ENCODE measurements at regions not wholly inside any gene's neighbourhood (a gene's known extent, or its start where the extent isn't known, plus 50 kb on each side); places are given as distances from the start of the nearest gene placed in this dataset.
"Not testable (repeated sequence)": the region's sequence is repeated elsewhere in the genome, so short reads cannot be mapped to it uniquely, and the experiment has no call there.

DNA sequence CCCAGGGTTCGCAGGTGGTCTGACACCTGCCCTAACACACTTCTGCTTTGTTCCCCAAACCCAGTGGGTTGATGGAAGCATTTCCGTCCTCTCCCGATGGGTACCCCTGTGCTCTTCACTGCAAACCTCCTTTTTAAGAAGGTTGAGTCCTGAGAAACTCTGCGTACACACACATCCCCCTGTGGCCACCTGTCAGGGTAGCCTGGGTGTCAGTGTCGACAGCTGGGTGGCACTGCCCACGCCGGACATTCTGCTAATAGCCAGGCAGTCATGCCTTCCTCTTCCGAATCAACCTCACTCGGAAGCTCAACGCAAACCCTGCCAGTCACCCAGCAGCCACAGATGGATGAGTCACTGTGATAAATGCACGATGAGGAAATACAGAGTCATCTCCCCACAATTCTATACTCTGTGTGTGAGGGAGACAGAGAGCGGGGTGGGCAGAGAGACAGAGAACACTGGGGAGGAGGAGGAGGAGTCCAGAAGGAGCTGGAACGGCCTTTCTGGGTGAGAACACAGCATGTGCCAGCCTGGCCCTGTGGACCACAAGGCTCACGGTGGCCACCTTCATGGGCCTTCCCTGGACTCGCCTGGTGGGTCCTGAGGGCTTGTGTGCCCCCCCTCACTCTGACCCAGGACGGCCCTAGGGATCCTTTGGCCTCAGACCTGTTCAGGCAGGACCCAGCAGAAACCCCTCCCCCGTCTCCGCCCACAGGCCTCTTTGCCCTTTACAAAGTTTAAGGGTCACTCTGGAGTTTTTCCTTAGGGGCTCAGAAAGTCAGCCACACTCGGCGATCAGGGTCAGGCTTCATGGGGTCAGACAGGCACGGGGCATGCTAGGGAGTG lies 4477.7 kb upstream of the TPTE start:
- DNase-seq (ENCODE audit: low read depth in 1 of 2, low spot score in 2 of 2); H2AFZ ChIP-seq (ENCODE audit: low read length); H3K4me1 ChIP-seq (replicated peaks in 1 of 4; ENCODE audit: control insufficient read depth in 3 of 4, insufficient read depth in 4 of 4, low read length in 3 of 4); H3K18ac ChIP-seq (ENCODE audit: extremely low read depth, low read length); H3K9me3 ChIP-seq (ENCODE audit: insufficient read depth in 2 of 2, low read depth in 1 of 2, low read length in 1 of 2); FAIRE-seq; H3K4ac ChIP-seq (replicated peaks; ENCODE audit: insufficient read length, low read depth, low read length); H3K79me1 ChIP-seq (ENCODE audit: low read depth, low read length); H2BK20ac ChIP-seq (ENCODE audit: low read length); POLR2A ChIA-PET (ENCODE audit: partially characterized antibody); CTCF ChIA-PET (ENCODE audit: partially characterized antibody); H3K56ac ChIP-seq (replicated peaks; ENCODE audit: insufficient read length, low read depth, low read length); H2BK15ac ChIP-seq (ENCODE audit: low read length); H2AK5ac ChIP-seq (ENCODE audit: low read depth, low read length); H3K79me2 ChIP-seq (ENCODE audit: control insufficient read depth in 1 of 2, insufficient read depth in 2 of 2, low read length in 2 of 2); H2BK120ac ChIP-seq (replicated peaks; ENCODE audit: low read depth, low read length); H3K9ac ChIP-seq (replicated peaks in 1 of 4; ENCODE audit: extremely low read depth in 1 of 4, low read depth in 3 of 4, low read length in 3 of 4); H3K27me3 ChIP-seq (replicated peaks in 1 of 4; ENCODE audit: control insufficient read depth in 3 of 4, extremely low read depth in 1 of 4, insufficient read depth in 3 of 4, low read length in 3 of 4); H3K36me3 ChIP-seq (ENCODE audit: control insufficient read depth in 2 of 4, insufficient read depth in 4 of 4, low read length in 3 of 4); H4K5ac ChIP-seq (ENCODE audit: insufficient read length, low read depth, low read length); H3K27ac ChIP-seq (ENCODE audit: low read depth, low read length); H2BK12ac ChIP-seq (ENCODE audit: low read depth, low read length); H2BK5ac ChIP-seq (ENCODE audit: low read depth, low read length); H3K14ac ChIP-seq (ENCODE audit: insufficient read length); H4K8ac ChIP-seq (ENCODE audit: extremely low read depth, insufficient read depth, low read length); H3K23me2 ChIP-seq (ENCODE audit: low read depth, low read length); H3K23ac ChIP-seq (ENCODE audit: insufficient read length); H4K20me1 ChIP-seq (replicated peaks in 1 of 2; ENCODE audit: control insufficient read depth in 1 of 2, insufficient read depth in 2 of 2, low read length in 2 of 2); H3K4me2 ChIP-seq (ENCODE audit: insufficient read depth in 1 of 2, low read depth in 2 of 2, low read length in 2 of 2); H4K91ac ChIP-seq (replicated peaks; ENCODE audit: insufficient read length, low read length); H3K4me3 ChIP-seq (ENCODE audit: extremely low read depth in 1 of 4, insufficient read depth in 2 of 4, low read depth in 3 of 4, low read length in 4 of 4): not testable (repeated sequence)
- WGBS, 2 experiments (ENCODE audit: extremely low coverage in 1 of 2, insufficient coverage in 1 of 2, insufficient read length in 1 of 2, insufficient replicate concordance in 2 of 2, low coverage in 1 of 2, low lambda C conversion rate in 2 of 2, missing lambda C conversion rate in 1 of 2) = no CpG with 5 or more reads among the region's 21 CpGs

GRCh38 chr21:6044695-6045094 lies 4476.7 kb upstream of the TPTE start:
- FAIRE-seq; H3K27me3 ChIP-seq (replicated peaks in 1 of 4; ENCODE audit: control insufficient read depth in 3 of 4, extremely low read depth in 1 of 4, insufficient read depth in 3 of 4, low read length in 3 of 4); H4K20me1 ChIP-seq (replicated peaks in 1 of 2; ENCODE audit: control insufficient read depth in 1 of 2, insufficient read depth in 2 of 2, low read length in 2 of 2); H2BK15ac ChIP-seq (ENCODE audit: low read length); H3K9me3 ChIP-seq (ENCODE audit: insufficient read depth in 2 of 2, low read depth in 1 of 2, low read length in 1 of 2); H2AFZ ChIP-seq (ENCODE audit: low read length); H3K23ac ChIP-seq (ENCODE audit: insufficient read length); DNase-seq (ENCODE audit: low read depth in 1 of 2, low spot score in 2 of 2); H3K23me2 ChIP-seq (ENCODE audit: low read depth, low read length); H2BK20ac ChIP-seq (ENCODE audit: low read length); H3K9ac ChIP-seq (replicated peaks in 1 of 4; ENCODE audit: extremely low read depth in 1 of 4, low read depth in 3 of 4, low read length in 3 of 4); H3K4me1 ChIP-seq (replicated peaks in 1 of 4; ENCODE audit: control insufficient read depth in 3 of 4, insufficient read depth in 4 of 4, low read length in 3 of 4); H2BK120ac ChIP-seq (replicated peaks; ENCODE audit: low read depth, low read length); H3K4ac ChIP-seq (replicated peaks; ENCODE audit: insufficient read length, low read depth, low read length); H2BK12ac ChIP-seq (ENCODE audit: low read depth, low read length); H3K79me1 ChIP-seq (ENCODE audit: low read depth, low read length); H3K4me2 ChIP-seq (ENCODE audit: insufficient read depth in 1 of 2, low read depth in 2 of 2, low read length in 2 of 2); H4K91ac ChIP-seq (replicated peaks; ENCODE audit: insufficient read length, low read length); H3K27ac ChIP-seq (ENCODE audit: low read depth, low read length); H4K5ac ChIP-seq (ENCODE audit: insufficient read length, low read depth, low read length); H3K36me3 ChIP-seq (ENCODE audit: control insufficient read depth in 2 of 4, insufficient read depth in 4 of 4, low read length in 3 of 4); H3K18ac ChIP-seq (ENCODE audit: extremely low read depth, low read length); H3K56ac ChIP-seq (replicated peaks; ENCODE audit: insufficient read length, low read depth, low read length); CTCF ChIA-PET (ENCODE audit: partially characterized antibody); H3K79me2 ChIP-seq (ENCODE audit: control insufficient read depth in 1 of 2, insufficient read depth in 2 of 2, low read length in 2 of 2); H3K4me3 ChIP-seq (ENCODE audit: extremely low read depth in 1 of 4, insufficient read depth in 2 of 4, low read depth in 3 of 4, low read length in 4 of 4); H2BK5ac ChIP-seq (ENCODE audit: low read depth, low read length); H4K8ac ChIP-seq (ENCODE audit: extremely low read depth, insufficient read depth, low read length); H3K14ac ChIP-seq (ENCODE audit: insufficient read length); H2AK5ac ChIP-seq (ENCODE audit: low read depth, low read length); POLR2A ChIA-PET (ENCODE audit: partially characterized antibody): not testable (repeated sequence)
- WGBS, 2 experiments (ENCODE audit: extremely low coverage in 1 of 2, insufficient coverage in 1 of 2, insufficient read length in 1 of 2, insufficient replicate concordance in 2 of 2, low coverage in 1 of 2, low lambda C conversion rate in 2 of 2, missing lambda C conversion rate in 1 of 2) = no CpG with 5 or more reads among the region's 13 CpGs

Data from H1 (cell line).